ENCODE measurements at regions not wholly inside any gene's neighbourhood (a gene's known extent, or its start where the extent isn't known, plus 50 kb on each side); places are given as distances from the start of the nearest gene placed in this dataset.
"Not testable (repeated sequence)": the region's sequence is repeated elsewhere in the genome, so short reads cannot be mapped to it uniquely, and the experiment has no call there.

DNA sequence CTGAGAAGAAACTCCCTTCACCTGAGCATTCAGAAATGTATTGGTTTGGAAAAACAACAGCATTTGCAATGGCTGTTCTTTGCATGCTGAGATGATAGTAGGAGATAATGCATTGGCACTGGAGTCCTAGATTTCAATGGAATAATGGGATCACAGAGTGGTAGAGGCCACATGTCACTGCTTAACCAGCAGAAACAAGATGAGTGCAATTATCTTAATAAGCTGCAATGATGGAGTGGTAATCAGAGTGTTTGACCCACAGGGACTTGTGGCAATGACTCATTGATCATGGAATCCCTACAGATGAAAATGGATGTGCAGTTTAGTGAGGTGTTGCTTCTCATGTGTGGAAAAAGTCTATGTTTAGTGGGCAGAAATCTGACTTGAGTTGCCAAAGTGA is 218.8 kb upstream of the ZEB2 start:
- H3K27ac Mint-ChIP-seq = no peak overlapping the region
- peaks cover 4% of the 10 kb centered on the region for H3K27me3 Mint-ChIP-seq
- DNase-seq = no peak
- POLR2A ChIA-PET = no interaction called here
- no peaks in the 10 kb centered on the region for H3K4me1 Mint-ChIP-seq (ENCODE audit: low read depth)
- peaks cover 2% of the 10 kb centered on the region for H3K36me3 Mint-ChIP-seq
- intact Hi-C loops (cut with micrococcal nuclease) = no loop called here
- no peak overlapping the region for H3K4me3 Mint-ChIP-seq
- H3K9me3 Mint-ChIP-seq = no peaks in the 10 kb centered on the region
- CTCF ChIA-PET = no interaction called here

DNA sequence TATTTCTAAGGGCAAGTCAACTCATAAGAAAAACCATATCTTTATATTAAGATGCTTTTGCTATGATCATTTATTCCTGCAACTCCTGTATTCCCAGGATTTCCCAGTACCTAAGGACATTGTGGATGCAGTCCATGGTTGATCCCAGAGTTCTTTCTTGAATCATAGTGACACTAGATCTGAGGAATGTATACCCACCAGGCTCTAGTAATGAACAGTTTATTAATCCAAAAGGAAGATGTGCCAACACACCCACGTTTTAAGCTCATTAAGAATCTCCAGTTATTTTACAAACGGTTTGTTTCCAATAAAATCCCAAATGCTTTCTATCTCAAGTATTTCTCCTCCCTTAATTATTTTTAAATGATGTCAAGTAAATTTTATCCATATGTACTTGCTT is 210.8 kb upstream of the ZEB2 start:
- no peak for DNase-seq
- Mint-ChIP-seq H3K4me3 (no peak overlapping the region), H3K4me1 (ENCODE audit: low read depth) (no peaks in the 10 kb centered on the region), H3K27me3 (no peaks in the 10 kb centered on the region), H3K27ac (no peak overlapping the region), H3K36me3 (no peaks in the 10 kb centered on the region), H3K9me3 (no peaks in the 10 kb centered on the region)
- ChIA-PET CTCF (no interaction called here), POLR2A (no interaction called here)
- intact Hi-C loops (cut with micrococcal nuclease) = no loop called here

DNA sequence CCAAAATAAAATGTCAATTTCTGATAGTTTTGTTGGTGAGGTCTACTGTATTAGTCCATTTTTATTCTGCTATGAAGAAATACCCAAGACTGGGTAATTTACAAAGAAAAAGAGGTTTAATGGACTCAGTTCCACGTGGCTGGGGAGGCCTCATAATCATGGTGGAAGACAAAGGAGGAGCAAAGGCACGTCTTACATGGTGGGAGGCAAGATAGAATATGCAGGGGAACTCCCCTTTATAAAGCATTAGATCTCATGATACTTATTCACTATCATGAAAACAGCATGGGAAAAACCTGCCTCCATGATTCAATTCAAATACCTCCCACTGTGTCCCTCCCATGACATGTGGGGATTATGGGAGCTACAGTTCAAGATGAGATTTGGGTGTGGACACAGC is 204.5 kb upstream of the ZEB2 start:
- H3K27ac Mint-ChIP-seq; H3K4me3 Mint-ChIP-seq; CTCF ChIA-PET; DNase-seq; H3K36me3 Mint-ChIP-seq; POLR2A ChIA-PET; H3K9me3 Mint-ChIP-seq; H3K27me3 Mint-ChIP-seq; H3K4me1 Mint-ChIP-seq (ENCODE audit: low read depth); intact Hi-C loops (cut with micrococcal nuclease): not testable (repeated sequence)

DNA sequence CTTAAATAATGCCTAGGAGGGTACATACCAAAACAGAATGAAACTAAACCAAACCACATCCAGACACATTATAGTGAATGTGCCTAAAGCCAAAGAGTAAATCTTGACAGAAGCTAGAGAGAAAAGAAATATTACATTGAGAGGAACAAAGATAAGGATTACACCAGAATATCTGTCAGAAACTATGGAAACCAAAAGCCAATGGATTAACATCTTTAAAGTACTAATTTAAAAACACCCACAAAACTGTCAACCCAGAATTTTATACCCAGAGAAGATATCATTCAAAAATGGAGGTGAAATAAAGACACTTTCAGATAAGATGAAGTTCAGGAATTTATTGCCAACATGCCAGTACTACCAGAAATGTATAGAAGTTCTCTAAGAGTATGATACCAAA is 198.5 kb upstream of the ZEB2 start:
- H3K4me1 Mint-ChIP-seq (ENCODE audit: low read depth) = no peaks in the 10 kb centered on the region
- peaks cover 16% of the 10 kb centered on the region for H3K9me3 Mint-ChIP-seq
- H3K27ac Mint-ChIP-seq = no peak overlapping the region
- H3K36me3 Mint-ChIP-seq = no peaks in the 10 kb centered on the region
- H3K27me3 Mint-ChIP-seq = peaks cover 6% of the 10 kb centered on the region
- H3K4me3 Mint-ChIP-seq = no peak overlapping the region
- ChIA-PET CTCF (no interaction called here), POLR2A (no interaction called here)
- DNase-seq = no peak
- intact Hi-C loops (cut with micrococcal nuclease) = no loop called here

DNA sequence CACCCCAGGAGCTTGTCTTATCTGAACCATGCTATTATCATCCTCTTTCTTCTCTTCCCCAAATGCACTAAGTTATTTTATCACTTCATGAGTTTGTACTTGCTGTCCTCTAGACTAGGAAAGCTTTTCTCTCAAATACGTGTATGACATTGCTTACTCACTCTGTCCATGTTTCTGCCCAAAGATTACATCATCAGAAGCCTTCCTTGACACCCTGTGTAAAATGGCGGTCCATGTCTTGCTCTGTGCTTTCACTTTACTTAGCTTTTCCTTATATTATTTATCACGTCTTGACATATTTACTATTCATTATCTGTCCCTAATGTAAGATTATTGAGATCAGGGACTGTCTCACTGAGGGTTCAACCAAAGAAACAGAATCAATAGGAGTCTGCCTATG is 196.1 kb upstream of the ZEB2 start:
- Mint-ChIP-seq H3K4me1 (ENCODE audit: low read depth) (no peaks in the 10 kb centered on the region), H3K27me3 (peaks cover 6% of the 10 kb centered on the region), H3K27ac (no peak overlapping the region), H3K4me3 (no peak overlapping the region), H3K36me3 (no peaks in the 10 kb centered on the region), H3K9me3 (peaks cover 16% of the 10 kb centered on the region)
- intact Hi-C loops (cut with micrococcal nuclease) = no loop called here
- DNase-seq = no peak
- CTCF ChIA-PET = interaction anchor here (1.4 kb wide), 1 partner anchor 22 kb away, joined by 3 read pairs; no protein-coding TSS in a partner anchor
- POLR2A ChIA-PET = no interaction called here

DNA sequence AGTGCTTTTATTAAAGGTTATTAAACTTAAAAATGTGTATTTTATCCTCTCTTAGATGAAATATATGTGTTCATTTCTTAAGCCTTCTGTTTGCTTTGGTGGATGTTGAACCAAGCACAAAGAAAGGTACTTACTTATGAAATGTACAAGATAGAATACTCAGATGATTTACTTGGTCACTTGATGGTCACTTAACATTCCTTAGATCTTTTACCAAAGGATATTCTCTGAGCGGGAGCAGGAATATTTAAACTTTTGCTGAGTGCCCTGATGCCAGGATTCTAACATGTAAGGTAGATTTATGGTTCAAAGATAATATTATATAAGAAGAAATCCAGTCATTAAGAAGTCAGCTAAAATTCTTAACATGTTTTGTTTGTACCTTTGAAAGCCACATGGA is 193.5 kb upstream of the ZEB2 start:
- ChIA-PET POLR2A (no interaction called here), CTCF (interaction anchor here (0.6 kb wide), 1 partner anchor 998 kb away, joined by 3 read pairs; no protein-coding TSS in a partner anchor)
- no peak overlapping the region for H3K27ac Mint-ChIP-seq
- H3K4me1 Mint-ChIP-seq (ENCODE audit: low read depth) = no peaks in the 10 kb centered on the region
- H3K27me3 Mint-ChIP-seq = peaks cover 6% of the 10 kb centered on the region
- H3K36me3 Mint-ChIP-seq = no peaks in the 10 kb centered on the region
- H3K4me3 Mint-ChIP-seq = no peak overlapping the region
- intact Hi-C loops (cut with micrococcal nuclease) = no loop called here
- peaks cover 12% of the 10 kb centered on the region for H3K9me3 Mint-ChIP-seq
- no peak for DNase-seq

DNA sequence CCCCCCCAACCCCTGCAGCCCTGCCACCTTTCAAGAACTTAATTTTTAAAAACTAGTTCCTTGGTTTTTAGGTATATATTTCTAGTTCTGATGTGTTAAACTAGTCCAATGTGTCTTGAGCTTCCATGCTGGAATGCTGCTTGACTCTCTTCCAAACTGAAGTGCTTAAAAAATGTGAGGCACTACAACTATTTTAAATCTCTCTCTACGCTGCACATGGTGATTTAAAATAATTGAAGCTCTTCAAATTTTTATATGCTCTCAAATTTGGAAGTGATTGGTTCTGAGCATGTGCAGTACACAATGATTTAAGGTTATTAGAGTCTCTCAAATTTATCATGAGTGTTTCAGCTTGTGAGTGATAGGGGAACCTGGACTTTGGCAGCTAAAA is 192.6 kb upstream of the ZEB2 start:
- ChIA-PET POLR2A (no interaction called here), CTCF (interaction anchor here (0.6 kb wide), 1 partner anchor 998 kb away, joined by 3 read pairs; no protein-coding TSS in a partner anchor)
- intact Hi-C loops (cut with micrococcal nuclease) = no loop called here
- Mint-ChIP-seq H3K27me3 (peaks cover 7% of the 10 kb centered on the region), H3K36me3 (no peaks in the 10 kb centered on the region), H3K9me3 (peaks cover 3% of the 10 kb centered on the region), H3K4me3 (no peak overlapping the region), H3K27ac (no peak overlapping the region), H3K4me1 (ENCODE audit: low read depth) (no peaks in the 10 kb centered on the region)
- DNase-seq = no peak

DNA sequence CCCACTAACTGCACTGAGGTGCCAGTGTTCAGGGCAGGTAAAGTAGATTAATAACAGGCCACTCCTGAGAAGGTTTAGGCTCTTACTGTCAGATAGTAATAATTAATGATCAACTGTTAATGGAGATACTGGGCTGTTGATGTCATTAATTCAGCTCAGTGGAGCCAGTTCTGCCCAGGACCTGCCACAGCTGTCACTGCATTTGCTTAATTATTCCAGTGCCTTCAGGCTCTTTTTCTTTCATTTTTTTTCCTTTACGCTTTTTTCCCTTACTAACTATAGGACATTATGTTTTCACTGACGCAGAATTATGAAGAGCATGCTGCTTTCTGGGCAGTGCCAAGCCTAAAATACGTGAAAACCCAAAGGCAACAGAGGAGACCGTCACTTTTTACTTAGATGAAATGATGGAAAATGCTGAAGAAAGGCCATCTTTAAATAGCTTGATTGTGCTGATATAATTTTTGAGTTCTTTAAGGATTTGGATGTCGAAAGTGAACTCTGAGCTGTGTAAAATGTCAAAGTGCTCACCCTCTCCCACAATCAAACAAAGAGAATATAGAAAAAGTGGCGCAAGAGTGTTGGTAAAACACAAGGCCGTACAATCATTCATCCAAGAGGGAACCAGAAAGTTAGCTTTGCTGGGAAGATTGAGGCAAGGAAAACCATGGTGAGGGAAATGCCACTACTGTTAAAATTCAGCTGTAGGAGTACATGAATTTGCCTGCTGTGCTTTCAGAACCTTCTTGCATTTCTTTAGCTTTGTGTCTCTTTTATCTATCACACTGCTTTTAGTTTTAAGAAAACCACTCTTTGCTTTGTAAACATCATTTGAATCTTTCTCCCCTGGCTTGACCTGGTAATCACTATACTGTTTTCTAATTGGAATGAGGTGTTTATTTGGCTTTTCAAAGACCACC is 192.0 kb upstream of the ZEB2 start:
- Mint-ChIP-seq H3K27me3 (peaks cover 7% of the 10 kb centered on the region), H3K4me1 (ENCODE audit: low read depth) (no peaks in the 10 kb centered on the region), H3K4me3 (no peak overlapping the region), H3K27ac (no peak overlapping the region), H3K9me3 (no peaks in the 10 kb centered on the region), H3K36me3 (no peaks in the 10 kb centered on the region)
- POLR2A ChIA-PET = no interaction called here
- CTCF ChIA-PET = no interaction called here
- intact Hi-C loops (cut with micrococcal nuclease) = no loop called here
- no peak for DNase-seq

DNA sequence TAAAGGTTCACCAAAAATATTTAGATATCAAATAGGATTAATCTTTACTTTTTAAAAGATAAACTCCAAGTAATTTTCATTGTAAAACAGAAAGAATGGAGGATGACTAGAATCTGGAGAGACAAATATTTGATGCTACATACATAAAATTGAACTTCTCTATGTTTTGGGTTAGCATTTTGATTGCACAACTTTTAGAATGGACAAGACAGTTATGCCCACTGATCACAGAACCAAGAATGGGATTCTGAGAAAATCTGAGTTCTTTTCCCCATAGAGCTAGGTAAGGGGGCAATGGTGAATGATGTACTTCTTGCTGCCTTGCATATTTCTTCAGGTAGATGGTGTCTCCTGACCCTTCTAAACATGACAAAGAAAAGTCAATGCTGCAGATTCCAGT is 191.2 kb upstream of the ZEB2 start:
- intact Hi-C loops (cut with micrococcal nuclease) = no loop called here
- ChIA-PET CTCF (no interaction called here), POLR2A (no interaction called here)
- Mint-ChIP-seq H3K27ac (no peak overlapping the region), H3K27me3 (peaks cover 7% of the 10 kb centered on the region), H3K4me3 (no peak overlapping the region), H3K4me1 (ENCODE audit: low read depth) (no peaks in the 10 kb centered on the region), H3K36me3 (no peaks in the 10 kb centered on the region), H3K9me3 (no peaks in the 10 kb centered on the region)
- no peak for DNase-seq

DNA sequence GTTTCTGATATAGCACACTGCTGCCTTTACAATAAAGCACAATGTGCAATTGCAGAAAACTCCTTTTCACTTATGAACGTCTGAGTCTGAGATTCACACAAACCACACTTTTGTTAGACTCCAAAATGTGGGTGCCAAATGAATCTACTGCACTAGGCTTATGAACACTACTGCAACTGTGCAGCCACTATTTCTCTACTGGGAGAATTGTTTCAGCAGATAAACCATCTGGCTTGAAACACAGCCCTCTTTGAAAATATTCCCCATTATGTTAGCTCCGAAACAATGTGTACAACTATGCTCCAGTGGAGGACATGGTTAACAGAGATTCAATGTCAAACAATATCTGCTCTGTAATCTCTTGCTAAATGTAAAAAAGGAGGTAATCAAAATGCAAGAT is 188.7 kb upstream of the ZEB2 start:
- Mint-ChIP-seq H3K9me3 (no peaks in the 10 kb centered on the region), H3K27ac (no peak overlapping the region), H3K4me1 (ENCODE audit: low read depth) (no peaks in the 10 kb centered on the region), H3K4me3 (no peak overlapping the region), H3K36me3 (no peaks in the 10 kb centered on the region), H3K27me3 (peaks cover 2% of the 10 kb centered on the region)
- ChIA-PET CTCF (no interaction called here), POLR2A (interaction anchor here (0.6 kb wide), 1 partner anchor 58 kb away, joined by 3 read pairs; no protein-coding TSS in a partner anchor)
- no peak for DNase-seq
- intact Hi-C loops (cut with micrococcal nuclease) = no loop called here

DNA sequence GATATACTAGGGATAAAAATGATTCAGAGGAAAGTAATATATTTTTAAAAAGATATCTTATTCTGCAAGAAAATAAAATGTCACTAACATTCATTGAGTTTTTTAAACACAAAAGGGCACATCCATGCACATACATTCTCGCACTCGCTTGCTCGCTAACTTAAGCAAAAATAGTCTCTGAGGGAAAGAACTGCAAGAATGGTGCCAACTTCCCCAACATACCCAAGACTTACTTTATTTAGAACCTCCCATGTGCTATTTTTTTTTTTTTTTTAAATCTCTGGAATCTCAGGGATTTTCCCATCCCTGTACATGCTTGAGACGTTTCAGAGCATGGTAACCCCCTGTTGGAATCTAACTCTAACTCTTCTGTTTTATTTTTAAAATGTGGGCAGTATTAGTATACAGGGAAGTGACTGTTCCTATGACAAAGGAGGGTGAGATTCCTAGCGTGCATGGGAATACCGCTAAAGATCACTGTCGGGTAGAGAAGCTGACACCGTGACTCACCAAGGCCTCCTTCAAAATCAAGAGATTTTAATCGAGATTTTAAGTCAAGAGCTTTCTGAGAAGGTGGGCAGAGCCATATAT is 187.9 kb upstream of the ZEB2 start:
- POLR2A ChIA-PET = interaction anchor here (0.6 kb wide), 1 partner anchor 57 kb away, joined by 3 read pairs; no protein-coding TSS in a partner anchor
- intact Hi-C loops (cut with micrococcal nuclease) = no loop called here
- Mint-ChIP-seq H3K9me3 (no peaks in the 10 kb centered on the region), H3K4me1 (ENCODE audit: low read depth) (no peaks in the 10 kb centered on the region), H3K27ac (no peak overlapping the region), H3K36me3 (no peaks in the 10 kb centered on the region), H3K4me3 (no peak overlapping the region), H3K27me3 (peaks cover 3% of the 10 kb centered on the region)
- no peak for DNase-seq
- CTCF ChIA-PET = no interaction called here

DNA sequence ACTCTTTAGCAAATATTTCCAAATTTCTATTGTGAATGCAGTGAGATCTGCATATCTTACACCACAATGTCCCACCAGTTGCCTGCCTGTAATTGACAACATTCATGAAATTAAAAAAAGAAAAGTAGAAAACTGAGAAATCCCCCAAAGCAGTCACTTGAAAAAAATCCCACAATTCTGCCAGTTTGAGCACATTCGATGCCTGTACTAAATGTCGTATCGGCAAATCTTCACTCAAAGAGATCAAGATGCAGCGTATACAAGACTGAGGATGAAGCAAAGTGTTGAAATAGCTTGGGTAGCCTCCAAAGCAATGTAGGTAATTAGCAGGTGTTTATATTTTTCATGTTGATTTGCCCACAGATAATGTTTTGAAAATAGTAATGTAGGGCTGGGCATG is 186.7 kb upstream of the ZEB2 start:
- no peak for DNase-seq
- POLR2A ChIA-PET = no interaction called here
- H3K27me3 Mint-ChIP-seq = peaks cover 5% of the 10 kb centered on the region

More for the DNA sequence above, 186.7 kb upstream of the ZEB2 start:
- no peaks in the 10 kb centered on the region for H3K36me3 Mint-ChIP-seq
- no peak overlapping the region for H3K4me3 Mint-ChIP-seq
- CTCF ChIA-PET = no interaction called here
- no peaks in the 10 kb centered on the region for H3K9me3 Mint-ChIP-seq
- H3K27ac Mint-ChIP-seq = no peak overlapping the region
- intact Hi-C loops (cut with micrococcal nuclease) = no loop called here
- no peaks in the 10 kb centered on the region for H3K4me1 Mint-ChIP-seq (ENCODE audit: low read depth)
